DOHH2 (cell line): ENCODE measurements at regions not wholly inside any gene's neighbourhood (a gene's known extent, or its start where the extent isn't known, plus 50 kb on each side); places are given as distances from the start of the nearest gene placed in this dataset.
"Not testable (repeated sequence)": the region's sequence is repeated elsewhere in the genome, so short reads cannot be mapped to it uniquely, and the experiment has no call there.

ENCODE experiments used
- CTCF ChIP-seq: fragments of 200-600 bp; sonication (generic); IDR thresholded peaks from one replicate; pipeline ENCODE4 v1.5.1; 2014; ENCODE audit warnings: antibody characterized with exemption, mild to moderate bottlenecking, low read depth, low read length; ENCODE audit not compliant: poor library complexity, severe bottlenecking
- EZH2phosphoT487 ChIP-seq: fragments of 200-600 bp; sonication (generic); IDR thresholded peaks from 2 replicates; pipeline ENCODE4 v1.6.1; 2017; ENCODE audit warnings: borderline replicate concordance, mild to moderate bottlenecking, antibody characterized with exemption, low read length, moderate library complexity, mixed read lengths

DNA sequence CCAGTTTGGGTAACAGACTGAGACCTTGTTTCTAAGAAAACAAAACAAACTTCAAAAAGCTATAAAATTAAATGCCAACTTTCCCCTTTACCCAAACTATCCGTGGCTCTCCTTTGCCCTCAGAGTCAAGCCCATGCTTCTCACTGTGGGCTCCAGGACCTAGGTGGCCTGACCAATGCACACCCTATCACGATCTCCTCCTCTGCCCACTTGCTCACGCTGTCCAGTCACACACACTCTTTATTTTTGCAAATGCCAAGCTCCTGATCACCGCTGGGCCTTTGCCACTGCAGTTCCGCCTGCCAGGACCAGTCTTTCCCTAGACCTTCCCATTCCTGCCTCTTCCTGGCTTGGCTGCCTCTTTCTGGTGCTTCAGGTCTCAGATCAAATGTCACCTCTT, 177.1 kb upstream of the TPTE start:
- not testable (repeated sequence) for TF ChIP-seq CTCF, EZH2phosphoT487
